Activated CD8-positive, alpha-beta memory T cell treated with anti-CD3 and anti-CD28 coated beads, Interleukin-2, amount 50 U/mL, for 1 hour (primary cell): ENCODE measurements at regions not wholly inside any gene's neighbourhood (a gene's known extent, or its start where the extent isn't known, plus 50 kb on each side); places are given as distances from the start of the nearest gene placed in this dataset.

Experiments
- DNase-seq: peaks from one replicate; pipeline ENCODE4 v3.0.0-alpha.2; 2020; ENCODE audit errors: extremely low read depth

- DNase-seq = no peak
Measured at GRCh38 chr7:155201325-155202087, 96.2 kb upstream of the INSIG1 start.

GRCh38 chr7:155202106-155202871, 95.4 kb upstream of the INSIG1 start:
- DNase-seq = no peak

- DNase-seq = no peak
Measured at GRCh38 chr7:155203059-155203881, 94.4 kb upstream of the INSIG1 start.

GRCh38 chr7:155203882-155204691, 93.6 kb upstream of the INSIG1 start:
- no peak for DNase-seq

GRCh38 chr7:155204744-155205367, 92.8 kb upstream of the INSIG1 start:
- DNase-seq = no peak

GRCh38 chr7:155205368-155206317, 92.0 kb upstream of the INSIG1 start:
- DNase-seq = peak; percentile 69

GRCh38 chr7:155206318-155207020, 91.2 kb upstream of the INSIG1 start:
- peak; percentile 44 for DNase-seq

- DNase-seq = no peak
Measured at GRCh38 chr7:155207326-155208002, 90.2 kb upstream of the INSIG1 start.

GRCh38 chr7:155208681-155209477, 88.8 kb upstream of the INSIG1 start:
- no peak for DNase-seq

GRCh38 chr7:155209478-155210319, 88.0 kb upstream of the INSIG1 start:
- no peak for DNase-seq

- no peak for DNase-seq
Measured at GRCh38 chr7:155210356-155210755, 87.3 kb upstream of the INSIG1 start.

GRCh38 chr7:155211173-155211572, 86.5 kb upstream of the INSIG1 start:
- no peak for DNase-seq

GRCh38 chr7:155211761-155212160, 85.9 kb upstream of the INSIG1 start:
- no peak for DNase-seq

GRCh38 chr7:155212301-155213015, 85.2 kb upstream of the INSIG1 start:
- no peak for DNase-seq

GRCh38 chr7:155213385-155213784, 84.3 kb upstream of the INSIG1 start:
- DNase-seq = no peak
